Hippocampal formation (tissue), 2 donors: ENCODE measurements at regions not wholly inside any gene's neighbourhood (a gene's known extent, or its start where the extent isn't known, plus 50 kb on each side); places are given as distances from the start of the nearest gene placed in this dataset.
A peak's percentile ranks its signal among the peaks of the same experiment; 100 is the strongest.
"Not testable (repeated sequence)": the region's sequence is repeated elsewhere in the genome, so short reads cannot be mapped to it uniquely, and the experiment has no call there.

ENCODE experiments used
- DNase-seq, 2 donors: peaks; one replicate each; lab custom pipeline; 2025; lab: John Stamatoyannopoulos, UW

DNA sequence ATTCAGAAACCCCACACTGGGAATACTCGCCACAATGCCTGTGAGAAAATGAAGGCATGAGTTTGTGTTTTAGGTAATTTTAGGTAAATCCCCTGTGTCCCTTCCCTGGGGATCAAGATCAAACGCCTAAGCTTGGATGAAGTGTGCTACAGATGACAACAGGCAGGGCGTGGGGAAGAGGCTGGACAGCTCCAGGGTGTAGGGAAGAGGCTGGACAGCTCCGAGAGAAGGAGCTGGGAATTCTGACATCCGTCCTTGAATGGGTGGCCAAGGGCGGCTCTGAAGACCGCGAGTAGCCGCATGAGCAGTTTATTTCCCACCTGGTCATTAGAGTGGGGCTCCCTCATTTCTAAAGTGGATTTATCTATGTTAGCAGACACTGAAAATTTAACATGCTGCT is 109.7 kb downstream of the RAMP3 start:
- no peak for DNase-seq

DNA sequence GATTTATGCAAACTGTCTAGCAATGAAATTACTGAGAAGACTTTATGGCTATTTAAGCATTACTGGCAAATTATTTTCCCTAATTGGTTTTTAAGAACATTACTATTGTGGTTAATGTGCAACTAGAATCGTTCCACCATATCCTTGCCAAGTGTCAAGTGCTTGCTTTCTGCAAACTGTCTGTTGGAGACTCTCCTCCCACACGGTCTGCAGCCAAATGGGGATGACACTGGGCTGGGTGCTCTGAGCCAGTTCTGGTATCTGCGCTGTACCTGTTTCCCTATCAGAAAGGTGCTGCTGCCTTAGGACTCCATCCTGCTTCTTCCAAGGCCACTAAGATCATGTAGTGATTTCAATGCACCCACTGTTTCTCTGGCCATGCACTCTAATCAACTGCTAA is 110.4 kb downstream of the RAMP3 start:
- DNase-seq, result no peak

DNA sequence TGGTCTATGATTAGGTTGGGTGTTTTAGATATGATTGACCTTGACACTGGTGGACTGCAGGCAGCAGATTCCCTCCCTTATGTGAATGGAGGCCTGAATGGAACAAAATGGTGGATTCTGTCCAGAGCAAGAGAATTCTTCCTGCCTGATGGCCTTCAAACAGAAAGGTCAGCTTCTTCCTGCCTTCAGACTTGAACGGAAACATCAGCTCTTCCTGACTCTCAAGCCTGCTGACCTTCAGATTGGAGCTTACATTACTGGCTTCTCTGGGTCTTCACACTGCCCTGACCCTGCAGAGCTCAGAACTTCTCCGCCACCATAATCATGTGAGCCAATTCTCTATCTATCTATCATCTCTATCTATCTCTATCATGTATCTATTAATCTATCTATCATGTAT is 111.6 kb downstream of the RAMP3 start:
- no peak for DNase-seq

DNA sequence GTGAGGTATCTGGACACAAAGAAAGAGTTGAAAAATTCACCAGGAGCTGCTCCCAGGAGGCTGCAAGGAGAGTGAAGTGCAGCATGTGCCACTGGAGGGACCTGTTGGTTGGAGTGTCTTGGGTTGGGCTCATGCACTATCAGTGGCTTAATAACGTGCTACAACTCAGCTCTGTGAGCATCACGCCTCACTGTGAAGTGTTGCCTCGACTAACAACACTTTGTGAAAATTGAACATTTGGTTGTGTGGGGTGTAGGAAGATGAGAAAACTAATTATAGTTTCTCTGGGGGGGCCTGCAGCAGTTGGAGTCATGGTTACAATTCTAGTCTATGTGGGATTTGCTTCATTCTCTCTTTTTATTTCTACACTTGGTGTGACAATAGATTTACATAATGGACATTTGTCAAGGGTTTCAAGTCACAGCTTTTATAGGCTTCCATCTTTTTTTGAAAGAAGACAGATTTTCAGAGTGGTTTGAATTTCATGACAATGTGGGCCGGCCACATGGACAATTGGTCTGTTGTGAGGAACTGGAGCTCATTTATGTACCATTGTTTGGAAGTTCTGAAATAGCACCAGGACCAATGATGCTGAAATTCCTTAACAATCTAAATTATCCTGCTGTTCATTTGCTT is 121.3 kb downstream of the RAMP3 start:
- peak in 1 of 2 donors; percentile 67 for DNase-seq

GRCh38 chr7:45289611-45290010 is 132.0 kb downstream of the RAMP3 start:
- DNase-seq, result not testable (repeated sequence)

DNA sequence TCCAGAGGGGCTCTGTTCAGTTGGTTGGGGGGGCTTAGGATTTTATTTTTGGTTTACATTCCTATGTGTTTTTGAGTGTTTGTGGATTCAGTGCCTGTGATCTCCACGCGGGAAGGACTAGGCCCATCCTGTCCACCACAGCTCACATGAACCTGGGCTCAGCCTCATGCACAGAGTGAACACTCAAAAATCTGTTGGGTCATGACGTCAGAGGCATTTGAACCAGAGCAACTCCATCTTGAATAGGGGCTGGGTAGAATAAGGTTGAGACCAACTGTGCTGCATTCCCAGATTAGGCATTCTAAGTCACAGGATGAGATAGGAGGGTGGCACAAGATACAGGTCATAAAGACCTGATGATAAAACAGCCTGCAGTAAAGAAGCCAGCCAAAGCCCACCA is 133.3 kb downstream of the RAMP3 start:
- no peak for DNase-seq

DNA sequence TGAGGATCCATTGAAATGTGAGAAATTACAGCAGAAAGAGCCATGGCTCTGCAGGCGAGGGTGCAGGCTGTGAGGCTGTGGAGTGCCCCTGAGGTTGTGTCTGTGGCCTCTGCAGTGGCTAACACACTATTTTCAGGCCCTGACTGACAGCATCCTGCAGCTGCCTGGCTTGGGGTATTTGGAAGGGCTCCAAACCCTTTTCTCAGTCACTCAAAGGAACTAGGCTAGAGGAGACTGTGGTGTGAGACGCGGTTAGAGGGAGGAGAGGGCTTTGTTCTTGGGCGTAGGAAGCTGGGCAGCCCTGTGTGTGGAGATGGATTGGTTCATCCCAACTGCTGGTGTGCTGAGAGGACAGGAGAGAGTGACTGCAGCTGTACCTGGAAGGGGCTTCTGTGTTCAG is 134.9 kb downstream of the RAMP3 start:
- no peak for DNase-seq

DNA sequence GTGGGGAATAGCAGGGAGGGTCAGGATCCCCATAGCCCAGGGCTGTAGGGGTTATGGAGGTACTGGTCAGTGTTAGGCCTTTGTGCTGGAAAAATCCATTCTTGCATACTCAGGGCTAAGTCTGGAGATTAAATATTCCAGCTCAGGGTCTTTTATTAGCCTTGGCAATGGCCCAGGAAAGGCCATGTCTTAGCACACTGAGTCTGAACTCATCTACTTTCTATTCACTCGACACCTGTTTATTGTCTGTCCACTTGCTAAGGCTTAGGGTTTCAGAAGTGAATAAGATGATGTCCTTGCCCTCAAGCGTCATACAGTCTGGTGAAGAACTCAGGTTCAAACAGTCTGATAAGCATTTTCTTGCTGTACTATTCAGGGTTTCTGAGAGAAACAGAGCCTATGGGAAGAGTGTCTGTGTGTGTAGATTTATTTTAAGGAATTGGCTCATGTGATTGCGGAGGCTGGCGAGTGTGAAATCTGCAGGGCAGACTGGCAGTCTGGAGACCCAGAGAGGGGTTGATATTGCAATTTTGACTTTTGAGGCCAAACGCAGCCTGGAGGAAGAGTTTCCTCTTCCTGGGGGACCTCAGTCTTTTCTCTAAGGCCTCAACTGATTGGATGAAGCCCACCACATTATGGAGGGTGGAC is 135.8 kb downstream of the RAMP3 start:
- DNase-seq, result no peak

DNA sequence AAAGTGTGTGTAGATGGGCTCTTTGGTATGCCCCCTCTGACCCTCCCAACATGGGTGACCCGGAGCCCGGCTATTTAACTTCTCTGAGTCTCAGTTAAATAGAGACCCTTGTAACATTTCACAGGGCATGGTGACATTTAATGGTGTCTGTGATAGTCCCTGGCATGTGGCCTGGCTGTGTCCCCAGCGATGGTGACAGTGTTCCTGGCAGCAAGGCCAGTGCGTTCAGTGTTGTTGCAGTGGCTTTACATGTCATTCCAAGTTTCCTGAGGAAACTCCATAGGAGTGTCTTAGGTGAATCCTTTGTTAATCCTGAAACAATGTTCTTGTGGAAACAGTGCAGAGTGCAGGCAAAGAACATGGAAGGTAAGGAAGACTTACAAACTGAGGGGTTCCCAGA is 137.0 kb downstream of the RAMP3 start:
- no peak for DNase-seq

GRCh38 chr7:45295222-45295621 is 137.6 kb downstream of the RAMP3 start:
- no peak for DNase-seq

DNA sequence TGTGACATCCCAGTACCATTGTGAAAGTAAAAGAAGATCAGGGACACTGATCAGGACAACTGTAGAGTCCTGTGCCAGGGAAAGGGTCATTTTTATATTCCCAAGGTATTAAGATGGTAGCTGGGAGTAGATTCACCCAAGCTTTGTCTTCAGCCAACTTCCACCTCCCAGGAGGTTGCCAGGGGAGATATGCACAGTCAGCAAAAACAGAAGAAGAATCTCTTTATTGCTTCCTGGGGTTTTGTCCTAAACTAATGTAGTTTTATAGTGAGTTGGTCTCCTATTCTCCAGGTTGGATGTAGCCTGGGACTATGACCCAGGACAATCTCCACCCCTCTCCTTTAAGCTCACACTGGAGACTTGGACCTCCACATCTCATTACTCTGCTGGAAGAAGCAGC is 139.2 kb downstream of the RAMP3 start:
- no peak for DNase-seq

- DNase-seq, result no peak
These were observed 149.2 kb downstream of the RAMP3 start for GRCh38 chr7:45306752-45307305.

DNA sequence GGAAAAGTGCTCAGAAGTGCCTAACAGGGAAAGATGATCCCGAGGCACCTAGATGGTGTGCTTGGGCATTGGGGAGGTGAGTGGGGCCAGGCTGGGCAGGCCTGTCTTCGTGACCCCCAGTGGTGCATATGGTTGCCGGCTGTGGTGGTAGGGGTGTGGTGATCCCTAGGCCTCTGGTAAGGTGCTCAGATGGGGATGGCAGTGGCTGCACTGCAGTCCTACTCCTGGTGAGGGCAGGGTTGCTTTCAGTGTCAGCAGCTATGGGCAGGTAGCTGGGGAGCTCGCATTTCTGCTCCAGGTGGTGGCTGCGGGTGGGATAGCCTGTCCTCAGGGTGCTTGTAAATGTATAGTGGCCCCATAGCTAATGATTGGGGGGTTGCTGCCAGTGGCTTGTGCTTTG is 154.0 kb downstream of the RAMP3 start:
- no peak for DNase-seq

- DNase-seq, result not testable (repeated sequence)
These were observed 157.9 kb downstream of the RAMP3 start for GRCh38 chr7:45315512-45315911.

DNA sequence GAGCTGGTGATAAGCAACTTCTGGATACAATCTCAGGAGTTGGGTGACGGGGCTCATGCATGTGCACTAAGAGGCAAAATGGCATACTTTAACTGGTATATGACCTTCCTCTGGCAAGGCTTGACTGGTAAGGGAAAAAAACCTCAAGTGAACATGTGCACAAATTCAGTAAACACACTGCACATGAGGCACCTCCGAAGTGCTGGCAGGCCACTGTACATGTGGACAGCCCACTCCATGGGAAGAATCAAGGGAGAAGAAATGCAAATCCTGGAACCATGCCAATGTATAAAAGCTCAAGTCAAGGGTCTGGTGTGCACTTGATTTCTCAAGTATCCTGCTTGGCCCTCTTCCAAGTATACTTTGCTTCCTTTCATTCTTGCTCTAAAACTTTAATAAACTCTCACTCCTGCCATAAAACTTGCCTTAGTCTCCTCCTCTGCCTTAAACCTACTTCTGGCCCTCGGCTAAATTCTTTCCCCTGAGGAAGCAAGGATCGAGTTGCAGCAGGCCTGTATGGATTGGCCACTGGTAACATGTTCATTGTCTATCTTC is 167.2 kb downstream of the RAMP3 start:
- no peak for DNase-seq

DNA sequence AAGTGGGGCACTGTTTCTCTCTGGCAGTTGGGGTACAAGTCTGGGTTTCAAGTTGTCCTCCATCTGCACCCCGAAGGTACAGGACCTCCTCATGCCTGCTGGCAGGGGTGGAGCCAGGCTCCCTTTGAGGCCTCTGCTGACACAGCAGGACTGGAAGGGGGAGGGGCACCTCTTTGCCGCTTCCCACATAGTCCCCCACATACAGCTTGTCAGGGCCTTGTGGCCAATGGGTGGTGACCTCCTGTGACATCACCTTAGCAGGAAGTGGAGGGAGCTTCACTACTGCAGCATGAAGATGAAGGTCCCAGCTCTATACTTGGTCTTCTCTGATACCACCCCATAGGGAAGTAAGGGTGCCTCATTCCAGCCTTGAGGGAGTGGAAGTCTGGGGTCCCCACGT is 167.8 kb downstream of the RAMP3 start:
- no peak for DNase-seq

DNA sequence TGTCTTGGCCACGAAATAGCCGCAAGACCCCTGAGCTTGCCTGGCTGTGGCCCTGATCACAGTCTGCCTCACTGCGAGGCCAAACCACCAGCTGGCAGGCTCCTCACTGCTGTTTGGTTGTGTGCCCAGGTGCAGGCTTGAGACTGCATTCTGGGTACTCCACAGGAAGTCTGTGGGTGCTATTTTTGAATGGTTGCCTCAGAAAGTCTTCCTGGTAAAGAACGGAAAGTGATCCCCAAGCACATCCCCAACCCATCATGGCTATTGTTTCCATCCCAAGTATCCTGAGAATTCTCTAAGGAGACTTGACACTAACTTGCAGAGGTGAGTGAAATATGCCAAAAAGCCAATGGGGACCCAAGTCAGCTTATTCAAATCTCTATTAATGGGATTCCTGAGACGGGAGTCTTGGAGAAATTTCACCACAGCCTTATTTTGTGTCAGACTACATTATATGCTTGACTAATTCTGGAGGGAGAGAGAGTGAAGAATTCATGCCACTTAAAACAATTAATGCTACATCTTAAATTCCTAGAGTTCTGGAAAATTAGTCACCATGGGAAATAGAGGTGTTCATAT is 170.9 kb downstream of the RAMP3 start:
- no peak for DNase-seq

- DNase-seq, result no peak
These were observed 174.0 kb downstream of the RAMP3 start for GRCh38 chr7:45331563-45331962.

DNA sequence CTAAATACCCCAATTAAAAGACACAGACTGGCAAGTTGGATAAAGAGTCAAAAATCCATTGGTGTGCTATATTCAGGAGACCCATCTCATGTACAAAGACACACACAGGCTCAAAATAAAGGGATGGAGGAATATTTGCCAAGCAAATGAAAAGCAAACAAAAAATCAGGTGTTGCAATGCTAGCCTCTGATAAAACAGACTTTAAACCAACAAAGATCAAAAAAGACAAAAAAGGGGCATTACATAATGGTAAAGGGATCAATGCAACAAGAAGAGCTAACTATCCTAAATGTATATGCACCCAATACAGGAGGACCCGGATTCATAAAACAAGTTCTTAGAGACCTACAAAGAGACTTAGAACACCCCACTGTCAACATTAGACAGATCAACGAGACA is 177.4 kb downstream of the RAMP3 start:
- DNase-seq, result not testable (repeated sequence)

GRCh38 chr7:45342236-45342635 is 184.6 kb downstream of the RAMP3 start:
- DNase-seq, result no peak

DNA sequence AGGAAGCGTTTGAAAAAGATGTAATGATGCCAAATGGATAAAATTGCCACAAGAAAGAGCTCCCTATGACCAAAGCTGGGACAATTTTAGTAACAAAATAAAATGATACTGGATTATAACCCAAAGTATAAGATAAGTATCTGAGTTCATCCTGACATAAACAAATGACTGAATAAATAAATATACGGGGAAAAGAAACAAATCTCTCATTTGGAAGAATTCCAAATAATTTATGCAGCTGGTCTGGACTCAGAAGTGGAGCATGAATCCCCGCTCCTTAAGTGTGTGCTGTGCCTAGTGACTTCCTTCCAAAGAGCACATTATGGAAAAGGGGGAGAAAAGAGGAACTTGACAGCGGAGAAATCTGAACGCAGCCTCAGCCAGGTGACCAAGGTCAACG is 186.2 kb downstream of the RAMP3 start:
- no peak for DNase-seq

DNA sequence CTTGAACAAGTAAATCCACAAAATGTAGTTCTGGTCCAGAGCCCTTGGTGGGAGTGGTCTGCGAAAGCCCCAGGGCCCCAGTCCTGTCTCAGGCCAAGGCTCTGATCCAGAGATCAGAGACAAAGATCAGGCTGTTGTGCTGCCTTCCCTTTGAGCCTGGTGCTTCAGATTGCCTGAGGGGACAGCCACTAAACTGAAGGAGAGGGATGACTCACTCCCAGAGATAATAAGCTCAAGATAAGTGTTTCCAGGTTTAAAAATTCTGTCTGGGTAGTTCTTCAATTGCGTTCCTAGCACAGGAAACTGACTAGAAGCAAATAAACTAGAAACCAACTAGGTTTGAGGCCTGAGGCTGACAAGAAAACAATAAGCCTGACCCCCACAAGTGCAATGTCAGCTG is 190.2 kb downstream of the RAMP3 start:
- no peak for DNase-seq

DNA sequence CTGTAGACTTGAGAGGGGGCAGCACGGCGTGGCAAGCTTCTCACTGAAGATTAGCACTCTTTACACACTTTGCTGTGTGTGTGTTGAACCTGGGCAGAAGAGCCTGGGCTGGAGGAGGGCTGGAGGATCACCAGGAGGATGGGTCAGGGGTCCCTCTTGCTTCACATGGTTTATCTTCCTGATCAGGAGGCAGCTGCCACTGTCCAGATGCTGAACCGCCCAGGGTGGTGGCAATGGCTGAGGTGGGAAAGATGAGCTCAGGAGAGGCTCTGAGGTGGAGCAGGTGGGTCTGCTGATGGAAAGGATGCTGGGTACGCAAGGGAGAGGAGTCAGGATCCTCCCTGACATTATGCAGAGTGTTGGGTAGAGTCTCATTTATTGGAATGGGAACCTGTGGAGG is 191.5 kb downstream of the RAMP3 start:
- no peak for DNase-seq
